Skeletal muscle satellite cell (primary cell): ENCODE measurements at regions not wholly inside any gene's neighbourhood (a gene's known extent, or its start where the extent isn't known, plus 50 kb on each side); places are given as distances from the start of the nearest gene placed in this dataset.

ENCODE experiments used
- H3K27me3 ChIP-seq: 2 replicates; pipeline ENCODE4 v1.7.0; 2013; ENCODE audit warnings: low read length; ENCODE audit not compliant: control insufficient read depth, insufficient read depth
- H3K36me3 ChIP-seq: 2 replicates; pipeline ENCODE4 v1.7.0; 2013; ENCODE audit warnings: mild to moderate bottlenecking, control low read depth, low read length; ENCODE audit not compliant: insufficient read depth
- H3K4me1 ChIP-seq: 2 replicates; pipeline ENCODE4 v1.7.0; 2013; ENCODE audit warnings: low read length; ENCODE audit not compliant: control insufficient read depth, insufficient read depth
- H3K4me2 ChIP-seq: 2 replicates; pipeline ENCODE4 v1.7.0; 2013; ENCODE audit warnings: mild to moderate bottlenecking, low read length
- H3K4me3 ChIP-seq: 2 replicates; pipeline ENCODE4 v1.7.0; 2013; ENCODE audit warnings: low read length
- H3K9ac ChIP-seq: 2 replicates; pipeline ENCODE4 v1.7.0; 2013; ENCODE audit warnings: mild to moderate bottlenecking, low read depth, low read length, moderate library complexity
- H3K9me3 ChIP-seq: replicated peaks from 2 replicates; pipeline ENCODE4 v1.7.0; 2013; ENCODE audit warnings: mild to moderate bottlenecking, control low read depth, low read length

DNA sequence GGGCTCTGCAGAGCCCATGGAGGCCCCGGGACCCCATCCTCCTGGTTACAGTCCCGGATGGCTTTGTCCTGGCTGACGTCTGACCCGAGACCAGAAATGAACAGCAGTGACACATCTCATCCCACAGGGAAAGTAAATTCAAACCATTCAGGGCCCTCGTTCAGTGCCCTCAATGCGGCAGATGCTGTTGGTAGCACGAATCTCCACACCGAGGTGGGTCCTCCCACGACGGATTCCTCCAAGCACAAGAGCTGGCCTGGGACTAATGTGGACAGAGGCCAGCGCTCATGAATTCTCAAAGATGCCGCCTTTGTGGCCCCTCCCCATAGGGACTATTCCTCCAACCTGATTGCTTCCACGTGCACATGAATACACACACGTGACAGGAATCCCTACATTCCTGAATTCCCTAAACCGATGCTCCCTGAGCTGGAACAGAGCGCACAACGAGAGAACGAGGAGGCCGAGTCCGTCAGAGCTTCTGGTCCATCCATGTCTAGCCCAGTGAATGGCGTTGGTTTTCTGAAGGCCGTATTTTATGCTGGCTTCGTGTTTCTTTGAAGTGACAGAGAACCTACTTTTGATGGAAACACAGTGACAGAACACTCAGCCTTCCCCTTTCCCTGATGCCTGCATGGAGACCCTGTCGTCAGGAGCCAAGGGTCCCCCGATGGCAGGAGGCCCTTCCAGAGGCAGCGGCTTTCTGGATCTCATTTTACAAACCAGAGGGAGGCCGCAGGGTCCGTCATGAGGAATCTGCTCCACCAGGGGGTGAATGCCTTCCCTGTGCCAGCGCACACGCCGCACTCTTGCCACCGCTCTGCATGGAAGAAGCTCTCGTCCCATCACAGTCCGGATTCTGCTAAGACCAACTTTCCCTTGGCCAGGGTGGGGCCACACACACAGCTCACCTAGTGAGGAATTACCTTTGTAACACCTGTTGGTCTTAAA, 64.3 kb upstream of the SNTG2 start:
- no peak overlapping the region for H3K9ac ChIP-seq
- no peaks in the 10 kb centered on the region for H3K27me3 ChIP-seq
- H3K4me3 ChIP-seq = no peak overlapping the region
- no peaks in the 10 kb centered on the region for H3K4me1 ChIP-seq
- H3K4me2 ChIP-seq = no peak overlapping the region
- H3K9me3 ChIP-seq = peaks cover 6% of the 10 kb centered on the region
- no peaks in the 10 kb centered on the region for H3K36me3 ChIP-seq

DNA sequence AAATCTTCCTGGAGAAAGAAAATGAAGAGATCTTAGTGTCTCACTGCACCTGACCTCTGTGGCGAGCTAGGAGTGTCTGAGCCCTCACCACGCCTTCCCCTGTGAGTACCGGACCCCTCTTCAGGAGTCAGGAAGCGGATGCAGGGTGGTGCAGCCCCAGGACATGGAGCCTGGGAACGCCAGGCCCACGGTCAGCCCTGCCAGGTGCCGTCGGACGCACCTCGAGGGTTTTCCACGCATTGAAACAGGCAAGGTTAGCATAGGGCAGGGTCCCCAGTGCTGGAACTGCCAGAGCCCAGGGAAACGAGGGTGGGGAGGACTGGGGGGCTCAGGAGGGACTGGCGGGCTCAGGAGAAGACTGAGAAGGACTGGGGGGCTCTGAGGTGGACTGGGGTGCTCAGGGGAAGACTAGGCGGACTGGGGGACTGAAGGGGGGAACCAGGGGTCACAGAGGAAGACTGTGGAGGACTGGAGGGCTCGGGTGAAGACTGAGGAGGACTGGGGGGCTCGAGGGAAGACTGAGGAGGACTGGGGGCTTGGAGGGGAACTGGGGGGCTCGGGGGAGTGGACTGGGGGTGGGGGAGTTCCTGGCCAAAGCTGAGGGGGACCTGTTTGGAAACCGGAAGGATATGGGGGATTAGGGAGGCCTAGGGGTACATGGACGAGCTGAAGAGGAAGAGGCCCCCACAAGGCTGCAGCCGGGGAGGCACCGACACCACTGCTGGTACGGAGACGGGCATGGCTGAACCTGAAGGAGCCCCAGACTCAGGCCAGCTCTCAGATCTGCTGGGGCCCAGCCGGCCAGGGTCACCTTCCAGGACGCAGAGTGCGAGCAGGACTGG, 65.2 kb upstream of the SNTG2 start:
- Histone ChIP-seq H3K4me3 (no peak overlapping the region), H3K36me3 (no peaks in the 10 kb centered on the region), H3K27me3 (no peaks in the 10 kb centered on the region), H3K9ac (no peak overlapping the region), H3K4me2 (no peak overlapping the region), H3K9me3 (peaks cover 6% of the 10 kb centered on the region), H3K4me1 (no peaks in the 10 kb centered on the region)

DNA sequence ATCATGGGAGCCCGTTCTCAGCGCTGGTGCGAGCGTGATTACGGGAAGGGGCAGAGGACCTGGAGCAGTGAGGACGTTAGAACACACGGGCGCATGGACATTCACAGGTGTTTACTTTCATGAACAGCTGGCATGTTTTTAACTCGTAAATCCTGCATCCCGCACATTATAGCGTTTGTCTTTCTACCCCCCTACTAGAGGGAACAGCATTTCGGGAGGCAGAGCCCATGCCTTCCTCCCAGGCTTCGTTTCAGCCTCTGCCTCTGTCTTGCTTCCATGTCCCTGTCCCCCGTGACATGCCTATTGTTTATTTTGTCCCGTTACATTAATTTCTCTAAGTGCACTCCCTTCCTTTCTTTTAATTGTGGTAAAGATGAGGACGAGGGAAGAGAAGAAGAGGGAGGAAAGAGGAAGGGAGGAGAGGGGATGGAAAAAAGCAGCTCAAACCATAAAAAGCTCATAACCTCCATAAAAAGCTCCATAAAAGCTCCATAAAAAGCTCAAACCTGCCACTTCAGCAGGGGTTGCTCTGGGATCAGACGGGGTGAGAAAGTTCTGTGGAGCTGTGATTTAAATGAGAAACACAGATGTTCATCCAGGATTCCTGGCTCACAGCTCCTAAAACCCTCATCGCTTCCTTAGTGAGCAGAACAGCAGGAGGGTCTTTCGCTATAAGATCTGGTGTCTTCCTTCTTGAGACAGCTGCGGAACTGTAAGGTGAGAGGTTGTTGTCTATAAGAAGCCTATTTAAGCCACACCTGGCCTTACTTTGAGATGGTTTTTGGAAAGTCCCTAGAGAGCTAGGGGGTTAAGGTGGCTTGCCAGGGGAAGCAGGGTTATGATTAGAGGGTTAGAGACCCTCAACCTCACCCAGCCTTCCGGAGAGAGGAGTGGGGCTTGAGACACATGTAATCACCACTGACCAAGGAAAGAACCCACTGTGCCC, 66.6 kb upstream of the SNTG2 start:
- Histone ChIP-seq H3K9me3 (peaks cover 6% of the 10 kb centered on the region), H3K4me2 (no peak overlapping the region), H3K4me1 (no peaks in the 10 kb centered on the region), H3K4me3 (no peak overlapping the region), H3K9ac (no peak overlapping the region), H3K27me3 (no peaks in the 10 kb centered on the region), H3K36me3 (no peaks in the 10 kb centered on the region)

DNA sequence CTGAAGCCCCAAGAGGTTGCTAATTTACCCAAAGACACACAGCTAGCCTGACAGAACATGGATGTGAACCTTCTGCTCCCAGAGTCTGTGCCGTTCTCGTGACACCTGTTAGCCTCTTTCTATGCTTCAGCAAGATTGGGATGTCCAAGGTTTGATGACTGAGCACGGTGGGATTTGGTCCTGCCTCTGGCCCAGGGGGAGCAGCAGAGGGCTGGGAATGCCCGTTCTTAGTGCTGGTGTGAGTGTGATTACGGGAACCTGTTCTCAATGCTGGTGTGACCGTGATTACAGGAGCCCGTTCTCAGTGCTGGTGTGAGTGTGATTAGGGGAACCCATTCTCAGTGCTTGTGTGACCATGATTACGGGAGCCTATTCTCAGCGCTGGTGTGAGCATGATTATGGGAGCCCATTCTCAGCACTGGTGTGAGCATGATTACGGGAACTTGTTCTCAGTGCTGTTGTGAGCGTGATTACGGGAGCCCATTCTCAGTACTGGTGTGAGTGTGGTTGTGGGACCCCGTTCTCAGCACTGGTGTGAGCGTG, 67.3 kb upstream of the SNTG2 start:
- Histone ChIP-seq H3K27me3 (no peaks in the 10 kb centered on the region), H3K36me3 (no peaks in the 10 kb centered on the region), H3K4me2 (no peak overlapping the region), H3K4me1 (no peaks in the 10 kb centered on the region), H3K4me3 (no peak overlapping the region), H3K9me3 (peaks cover 10% of the 10 kb centered on the region), H3K9ac (no peak overlapping the region)

DNA sequence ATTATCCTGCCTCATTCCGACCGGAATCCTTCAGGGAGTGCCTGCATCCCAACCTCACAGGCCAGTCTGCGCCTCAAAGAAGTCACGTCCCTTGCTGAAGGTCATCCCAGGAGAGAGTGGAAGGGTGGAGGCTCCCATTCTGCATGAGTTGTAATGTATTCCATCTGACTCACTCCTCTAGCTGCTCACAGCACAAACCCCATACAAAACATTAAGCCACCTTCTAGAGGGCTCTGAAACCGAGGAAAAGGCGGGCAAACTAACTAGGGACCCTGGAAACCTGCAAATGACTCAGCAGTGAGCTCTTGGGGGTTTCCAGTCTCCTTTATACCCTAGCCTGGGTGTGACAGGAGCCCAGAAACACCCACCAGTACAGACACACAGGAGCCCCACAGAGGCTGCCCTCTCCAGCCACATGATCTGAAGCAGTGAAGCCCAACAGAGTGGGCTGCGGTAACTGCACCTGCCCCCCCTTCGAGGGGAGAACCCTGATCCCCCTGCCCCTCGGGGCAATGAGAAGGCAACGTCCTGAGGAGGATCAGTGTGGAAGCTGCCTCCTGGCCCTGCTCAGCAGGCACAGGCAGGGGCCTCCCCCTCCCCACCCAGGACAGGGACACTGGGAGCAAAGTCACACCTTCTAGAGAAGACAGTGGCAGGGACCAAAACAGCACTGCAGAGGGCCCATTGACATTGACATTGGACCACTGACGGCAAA, 69.3 kb upstream of the SNTG2 start:
- H3K4me1 ChIP-seq = no peaks in the 10 kb centered on the region
- H3K4me2 ChIP-seq = no peak overlapping the region
- no peaks in the 10 kb centered on the region for H3K27me3 ChIP-seq
- no peak overlapping the region for H3K4me3 ChIP-seq
- no peak overlapping the region for H3K9ac ChIP-seq
- H3K9me3 ChIP-seq = peaks cover 10% of the 10 kb centered on the region
- H3K36me3 ChIP-seq = no peaks in the 10 kb centered on the region

DNA sequence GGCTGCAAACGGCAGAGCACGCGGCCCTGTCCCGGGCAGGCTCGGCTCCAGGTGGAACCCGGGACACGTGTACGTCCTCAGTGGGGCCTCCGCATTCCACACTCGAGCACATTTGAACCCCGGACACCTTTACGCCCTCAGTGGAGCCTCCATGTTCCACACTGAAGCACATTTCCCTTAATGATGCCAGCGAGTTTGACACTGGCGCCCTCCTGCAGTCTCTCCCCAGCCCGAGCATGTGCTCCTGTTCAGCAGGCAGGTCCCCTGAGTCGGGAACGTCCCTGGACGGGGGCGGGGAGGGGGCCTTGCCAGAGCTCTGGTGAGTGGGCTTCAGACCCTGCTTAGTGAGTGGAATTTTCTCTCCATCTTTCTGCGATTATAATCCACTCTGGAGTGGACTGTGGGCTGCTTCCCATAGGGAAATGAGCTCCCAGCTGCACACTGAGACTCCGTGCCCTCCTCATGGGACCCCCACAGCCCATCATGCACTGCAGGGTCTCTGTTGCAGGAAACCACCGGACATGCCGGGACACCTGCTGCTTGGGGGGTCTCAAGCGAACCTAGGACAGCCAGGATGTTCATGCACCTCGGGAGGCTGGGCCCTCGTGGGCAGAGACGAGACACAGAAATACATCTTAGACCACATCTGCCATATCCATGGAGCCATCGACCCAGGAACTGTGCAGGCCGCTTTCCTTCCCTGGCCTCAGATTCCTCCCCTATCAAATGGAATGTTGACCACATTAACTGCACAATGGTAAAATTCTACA, 70.3 kb upstream of the SNTG2 start:
- H3K36me3 ChIP-seq = no peaks in the 10 kb centered on the region
- peaks cover 4% of the 10 kb centered on the region for H3K9me3 ChIP-seq
- H3K9ac ChIP-seq = no peak overlapping the region
- no peaks in the 10 kb centered on the region for H3K4me1 ChIP-seq
- no peaks in the 10 kb centered on the region for H3K27me3 ChIP-seq
- no peak overlapping the region for H3K4me2 ChIP-seq
- H3K4me3 ChIP-seq = no peak overlapping the region

DNA sequence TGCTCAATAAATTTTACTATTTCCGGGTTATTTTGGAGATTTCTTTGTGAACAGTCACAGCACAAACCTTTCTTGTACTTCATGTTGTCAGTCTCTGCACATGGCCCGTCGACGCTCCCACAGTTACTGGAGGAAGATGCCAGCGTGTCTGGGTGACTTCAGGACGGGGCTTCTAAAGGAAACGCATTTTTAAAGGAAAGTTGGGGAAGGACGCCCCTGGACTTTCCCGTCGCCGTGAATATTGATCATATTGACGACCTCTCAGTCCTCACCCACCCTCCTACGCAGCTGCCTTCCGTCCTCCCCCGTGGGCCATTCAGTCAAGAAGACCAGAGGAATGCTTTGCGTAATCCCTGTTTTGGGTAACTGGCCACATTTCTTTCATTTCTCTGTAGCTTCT, 71.1 kb upstream of the SNTG2 start:
- H3K4me3 ChIP-seq = no peak overlapping the region
- no peaks in the 10 kb centered on the region for H3K4me1 ChIP-seq
- H3K4me2 ChIP-seq = no peak overlapping the region
- H3K27me3 ChIP-seq = no peaks in the 10 kb centered on the region
- no peaks in the 10 kb centered on the region for H3K36me3 ChIP-seq
- H3K9me3 ChIP-seq = peaks cover 4% of the 10 kb centered on the region
- H3K9ac ChIP-seq = no peak overlapping the region

DNA sequence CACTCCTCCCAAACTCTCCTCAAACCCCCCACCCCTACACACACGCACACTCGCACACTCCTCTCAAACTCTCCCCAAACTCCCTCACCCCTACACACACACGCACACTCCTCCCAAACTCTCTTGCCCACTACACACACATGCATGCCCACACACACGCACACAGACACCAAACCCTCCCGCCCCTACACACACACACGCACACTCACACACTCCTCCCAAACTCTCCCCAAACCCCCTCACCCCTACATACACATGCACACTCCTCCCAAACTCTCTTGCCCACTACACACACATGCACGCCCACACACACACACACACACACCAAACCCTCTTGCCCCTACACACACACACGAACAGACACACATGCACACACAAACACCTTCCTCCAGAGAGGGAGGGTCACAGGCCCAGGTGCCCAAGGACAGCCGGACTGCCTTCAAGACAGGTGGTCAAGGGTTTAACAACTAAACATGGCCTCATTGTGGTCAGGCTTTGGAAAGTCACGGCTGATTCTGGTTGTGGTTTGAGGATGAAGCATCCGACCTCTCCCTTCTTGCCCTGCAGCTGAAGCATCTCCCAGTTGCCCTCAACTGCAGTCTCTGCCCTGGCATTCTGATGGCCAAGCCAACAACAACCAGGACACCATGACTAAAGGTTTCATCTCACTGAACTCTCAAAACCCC, 72.3 kb upstream of the SNTG2 start:
- Histone ChIP-seq H3K9ac (no peak overlapping the region), H3K9me3 (peaks cover 14% of the 10 kb centered on the region), H3K36me3 (no peaks in the 10 kb centered on the region), H3K27me3 (no peaks in the 10 kb centered on the region), H3K4me2 (no peak overlapping the region), H3K4me1 (no peaks in the 10 kb centered on the region), H3K4me3 (no peak overlapping the region)

DNA sequence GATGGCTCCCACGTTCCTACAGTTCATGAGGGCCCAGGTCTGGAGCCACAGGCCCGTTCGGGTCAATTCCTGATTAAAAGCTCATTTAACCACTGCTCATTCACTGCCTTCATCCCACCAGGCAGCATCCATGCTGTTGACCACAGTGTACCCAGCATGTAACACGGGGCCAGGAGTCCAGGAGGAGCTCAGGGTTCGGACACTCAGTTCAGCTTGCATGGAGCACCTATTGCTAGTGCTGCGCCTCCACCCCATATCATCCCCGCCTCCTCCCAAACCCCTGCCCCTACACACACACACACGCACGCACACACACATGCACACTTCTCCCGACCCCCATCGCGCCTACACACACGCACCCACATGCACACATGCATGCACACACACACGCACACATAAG, 72.9 kb upstream of the SNTG2 start:
- no peak overlapping the region for H3K4me3 ChIP-seq
- H3K4me2 ChIP-seq = no peak overlapping the region
- H3K9me3 ChIP-seq = peaks cover 14% of the 10 kb centered on the region
- H3K9ac ChIP-seq = no peak overlapping the region
- no peaks in the 10 kb centered on the region for H3K36me3 ChIP-seq
- H3K27me3 ChIP-seq = no peaks in the 10 kb centered on the region
- H3K4me1 ChIP-seq = no peaks in the 10 kb centered on the region
